HuH-7.5 (cell line): ENCODE measurements at regions not wholly inside any gene's neighbourhood (a gene's known extent, or its start where the extent isn't known, plus 50 kb on each side); places are given as distances from the start of the nearest gene placed in this dataset.
"Not testable (repeated sequence)": the region's sequence is repeated elsewhere in the genome, so short reads cannot be mapped to it uniquely, and the experiment has no call there.

Experiments used
- DNase-seq: peaks from one replicate; pipeline ENCODE4 v3.0.0; 2011; ENCODE audit warnings: low spot score

GRCh38 chr1:143699731-143700130 is 272.1 kb downstream of the FAM72C start:
- no peak for DNase-seq

DNA sequence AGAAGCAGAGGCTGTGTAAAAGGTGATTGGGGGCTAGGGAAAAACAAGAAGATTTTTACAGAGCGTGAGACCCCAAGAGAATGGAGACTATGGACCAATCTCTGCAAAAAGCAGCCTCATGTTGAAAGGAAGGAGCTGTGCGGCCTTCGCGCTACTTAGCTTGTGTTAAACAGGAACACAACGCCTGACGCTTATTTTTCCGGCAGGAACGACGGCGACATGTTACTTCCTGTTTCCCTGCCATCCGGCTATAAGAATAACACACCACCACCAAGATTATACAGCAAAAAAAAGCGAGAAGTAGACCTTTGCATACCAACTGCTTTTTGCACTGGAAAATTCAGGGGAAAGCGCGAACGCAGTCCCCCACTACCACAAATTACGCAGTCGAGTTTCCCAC is 272.7 kb downstream of the FAM72C start:
- DNase-seq, result no peak

DNA sequence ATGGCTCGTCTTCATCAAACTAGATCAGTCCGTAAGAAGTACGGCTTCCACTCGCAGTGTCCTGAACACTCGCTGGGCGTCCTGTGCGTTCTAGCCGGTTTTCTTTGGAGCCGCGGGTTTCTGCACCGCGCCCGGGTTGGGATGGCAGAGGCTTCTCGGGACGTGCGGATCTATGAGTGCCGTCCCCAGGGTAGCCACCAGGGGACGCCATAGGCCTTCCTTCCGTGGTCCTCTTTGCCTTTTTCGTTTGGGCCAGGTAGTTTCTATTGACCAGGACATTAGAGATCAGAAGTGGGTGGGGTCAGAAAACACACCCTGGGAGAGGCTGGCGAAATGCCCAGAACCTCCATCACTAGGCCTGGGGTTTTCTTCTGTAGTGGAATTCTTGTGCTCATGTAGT is 273.8 kb downstream of the FAM72C start:
- DNase-seq, result peak; percentile 15

DNA sequence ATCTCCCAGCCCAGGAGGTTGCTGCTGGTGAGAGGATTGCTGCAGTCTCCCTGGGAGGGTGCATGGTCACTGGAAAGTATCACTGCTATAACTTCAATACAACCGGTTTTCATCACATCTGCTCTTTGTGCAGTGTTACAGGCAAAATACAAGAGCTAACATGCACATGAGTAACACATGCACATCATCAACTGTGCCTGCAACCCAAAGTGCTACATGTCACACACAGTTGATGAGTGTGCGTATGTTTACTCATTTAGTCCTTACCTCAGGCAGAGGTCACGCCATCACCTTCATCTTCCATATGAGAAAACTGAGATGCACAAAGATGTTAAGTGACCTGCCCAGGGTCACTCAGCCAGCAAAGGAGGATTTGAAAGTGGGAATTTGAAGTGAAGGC is 277.7 kb downstream of the FAM72C start:
- DNase-seq, result no peak

DNA sequence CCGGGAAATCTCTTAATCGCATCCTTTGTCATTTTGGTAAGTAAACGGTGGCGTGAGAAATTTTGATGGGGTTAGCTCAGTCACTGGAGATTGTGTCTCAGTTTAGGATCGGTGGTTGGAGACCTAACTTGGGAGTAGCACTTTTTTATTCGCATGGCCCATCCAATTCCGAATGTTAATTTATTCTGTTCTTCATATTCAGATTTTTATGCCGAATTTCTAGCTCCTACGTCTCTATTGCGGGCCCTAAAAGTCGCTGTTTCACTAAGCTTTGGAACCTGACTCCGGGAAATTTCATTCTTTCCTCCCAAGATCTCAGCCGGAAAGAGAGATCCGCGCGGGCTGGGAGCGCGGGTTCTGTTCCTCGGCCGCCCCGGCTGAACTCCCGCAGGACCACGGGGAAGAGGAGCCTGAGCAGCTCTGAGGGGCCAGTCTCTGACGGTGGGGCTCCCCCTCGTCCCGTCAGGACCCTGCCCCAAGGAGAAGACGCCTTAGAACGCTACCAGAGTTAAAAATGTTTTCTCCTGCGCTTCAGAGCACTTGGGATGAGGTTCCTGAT is 279.7 kb downstream of the FAM72C start:
- DNase-seq, result no peak

GRCh38 chr1:143691400-143691891 is 280.3 kb downstream of the FAM72C start:
- no peak for DNase-seq

DNA sequence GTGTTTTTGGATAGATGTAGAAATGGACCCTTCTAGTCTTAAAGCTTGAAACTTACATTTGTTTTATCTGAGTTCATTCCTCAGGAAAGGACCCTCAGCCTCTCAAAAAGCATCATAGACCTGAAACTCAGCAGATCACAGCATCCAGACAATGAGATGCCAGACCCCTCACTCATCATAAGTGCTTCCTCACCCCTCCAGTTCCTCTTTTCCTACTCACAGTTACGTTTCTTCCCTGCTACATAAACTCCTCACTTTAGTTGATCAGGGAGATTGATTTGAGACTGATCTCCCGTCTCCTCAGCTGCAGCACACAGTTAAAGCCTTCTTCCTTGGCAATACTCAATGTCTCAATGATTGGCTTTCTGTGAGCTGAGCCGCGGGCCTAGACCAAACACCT is 282.0 kb downstream of the FAM72C start:
- DNase-seq, result no peak

DNA sequence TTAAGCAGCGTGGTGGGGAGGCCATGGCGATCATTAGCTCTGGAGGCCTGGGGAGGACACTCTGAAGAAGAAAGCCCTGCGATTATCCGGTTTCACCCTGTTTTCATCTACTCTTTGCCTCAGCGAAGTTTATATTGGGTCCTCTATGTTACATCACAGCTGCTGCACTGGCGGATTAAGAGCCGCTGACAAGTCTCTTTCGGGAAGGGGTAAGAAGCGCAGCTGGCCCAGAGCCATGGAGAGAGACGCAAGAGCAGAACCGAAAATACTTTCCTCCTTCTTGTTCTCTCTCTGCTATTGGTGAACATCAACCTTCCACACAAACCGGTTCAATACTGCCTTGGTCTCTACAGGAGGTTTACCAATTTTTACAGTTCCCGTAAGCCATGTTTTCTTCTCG is 291.5 kb downstream of the FAM72C start:
- DNase-seq, result no peak

DNA sequence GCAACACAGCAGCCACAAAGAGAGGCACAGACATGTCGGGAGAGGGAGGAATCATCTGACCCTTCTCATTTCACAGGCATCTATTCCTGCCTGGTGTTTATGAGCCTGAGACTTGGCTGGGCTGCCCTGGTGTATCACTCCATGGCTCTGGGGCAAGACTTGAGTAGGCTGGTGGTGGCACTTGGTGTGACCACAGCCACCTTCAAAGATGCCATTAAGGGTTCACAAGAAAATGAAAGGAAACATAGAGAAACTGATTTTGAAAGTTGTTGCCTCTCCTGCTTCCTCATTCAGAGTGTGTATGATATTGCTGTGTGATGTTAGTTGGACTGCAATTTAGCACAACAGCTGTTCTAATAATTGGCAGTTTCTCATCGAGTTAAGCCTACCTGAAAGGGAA is 298.8 kb downstream of the FAM72C start:
- no peak for DNase-seq

- no peak for DNase-seq
Measured at GRCh38 chr1:143667730-143668129, 304.1 kb downstream of the FAM72C start.

GRCh38 chr1:143666851-143667250 is 304.9 kb downstream of the FAM72C start:
- DNase-seq, result no peak

DNA sequence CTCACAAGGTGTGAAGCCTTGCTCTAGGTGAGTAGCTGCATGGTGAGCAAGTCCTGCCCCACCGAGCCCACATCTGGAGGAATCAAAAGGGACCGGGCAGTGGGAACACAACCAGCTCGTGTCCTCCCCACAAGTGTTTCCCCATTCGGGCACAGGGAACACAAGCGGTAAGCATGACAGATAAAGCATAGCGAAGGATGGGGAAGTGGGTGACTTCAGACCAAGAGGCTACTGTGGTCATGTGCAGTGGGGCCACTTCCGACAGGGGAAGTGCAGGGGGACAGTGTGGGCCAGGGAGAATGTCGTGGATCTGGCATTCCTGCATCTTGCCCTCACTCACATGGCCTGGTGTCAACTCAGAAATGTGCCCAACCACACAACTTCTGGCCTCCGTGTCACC is 306.2 kb downstream of the FAM72C start:
- no peak for DNase-seq

DNA sequence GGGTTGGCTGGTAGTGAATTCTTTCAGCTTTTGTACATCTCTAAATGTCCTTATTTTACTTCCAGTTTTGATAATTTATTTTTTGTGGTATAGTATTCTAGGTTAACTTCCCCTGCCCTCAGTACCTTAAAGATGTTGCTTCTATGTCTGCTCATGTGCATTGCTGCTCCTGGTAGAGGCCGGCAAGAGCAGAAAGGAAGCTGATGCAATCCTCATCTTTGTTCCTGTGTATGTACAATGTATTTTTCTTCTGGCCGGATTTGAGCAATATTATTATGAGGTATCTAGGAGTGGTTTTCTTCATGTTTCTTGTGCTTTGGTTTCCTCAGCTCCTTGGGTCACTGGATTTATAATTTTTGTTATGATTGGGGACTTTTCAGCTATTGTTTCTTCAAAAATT is 308.7 kb downstream of the FAM72C start:
- DNase-seq, result not testable (repeated sequence)

GRCh38 chr1:143661418-143662101 is 310.2 kb downstream of the FAM72C start:
- no peak for DNase-seq

DNA sequence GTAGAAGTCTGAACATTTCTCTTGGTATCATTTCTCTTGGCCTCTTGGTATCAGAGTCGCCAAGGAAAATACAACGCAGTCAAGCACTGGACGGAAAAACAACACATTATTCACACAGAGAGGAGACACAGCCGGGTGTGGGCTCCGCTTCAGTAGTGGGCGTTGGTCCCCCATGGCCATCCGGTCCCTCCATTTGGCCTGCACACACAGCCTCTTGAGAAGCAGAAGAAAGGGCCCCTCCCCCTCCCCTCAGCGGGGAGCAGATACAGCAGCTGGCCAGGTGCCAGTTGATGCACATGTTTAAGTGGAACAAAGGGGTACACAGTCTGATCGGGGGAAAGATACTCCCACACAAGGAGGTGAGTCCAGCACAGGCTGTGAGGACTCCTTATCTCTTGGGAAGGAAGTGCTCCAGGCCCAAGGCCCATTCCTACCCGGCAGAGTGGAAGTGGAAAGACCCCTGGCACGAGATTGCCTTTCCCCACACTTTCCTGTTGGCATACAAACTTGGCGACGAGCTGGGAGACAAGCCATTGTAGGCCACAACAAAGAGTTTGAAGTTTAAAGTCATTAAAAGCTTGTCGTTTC is 311.3 kb downstream of the FAM72C start:
- DNase-seq, result no peak

- DNase-seq, result no peak
Measured at GRCh38 chr1:143653429-143653802, 318.4 kb downstream of the FAM72C start.

DNA sequence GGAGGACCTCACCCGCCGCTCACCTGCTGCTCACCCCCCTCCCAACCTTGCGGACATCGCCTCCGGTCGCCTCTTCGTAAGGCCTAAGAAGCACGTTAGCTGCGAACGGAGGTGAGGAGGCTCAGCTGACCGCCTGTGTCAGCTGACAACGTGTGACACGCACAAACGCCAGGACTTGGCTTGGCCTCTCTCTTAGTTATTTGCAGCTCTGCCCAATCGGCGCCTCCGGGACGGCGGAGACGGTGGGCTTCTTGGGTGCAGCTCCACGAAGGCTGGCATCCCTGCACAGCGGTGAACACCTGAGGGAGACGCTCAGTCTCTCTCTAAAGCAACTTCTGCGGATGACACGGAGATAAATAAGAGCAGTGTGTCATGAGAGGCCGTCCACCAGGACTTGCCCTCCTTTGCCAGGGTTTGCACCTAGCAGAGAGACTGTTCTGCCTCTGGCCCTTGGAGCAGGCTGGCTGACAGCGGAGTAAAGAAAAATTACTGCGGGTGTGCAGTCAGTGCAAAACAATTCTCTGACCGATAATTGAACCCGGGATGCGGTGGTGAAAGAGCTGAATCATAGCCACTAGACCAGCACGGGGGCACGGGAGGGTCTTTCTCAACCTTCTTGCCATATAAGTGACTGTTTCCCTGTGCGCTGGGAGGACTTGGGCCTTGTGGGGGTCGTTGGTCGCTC is 318.9 kb downstream of the FAM72C start:
- no peak for DNase-seq

DNA sequence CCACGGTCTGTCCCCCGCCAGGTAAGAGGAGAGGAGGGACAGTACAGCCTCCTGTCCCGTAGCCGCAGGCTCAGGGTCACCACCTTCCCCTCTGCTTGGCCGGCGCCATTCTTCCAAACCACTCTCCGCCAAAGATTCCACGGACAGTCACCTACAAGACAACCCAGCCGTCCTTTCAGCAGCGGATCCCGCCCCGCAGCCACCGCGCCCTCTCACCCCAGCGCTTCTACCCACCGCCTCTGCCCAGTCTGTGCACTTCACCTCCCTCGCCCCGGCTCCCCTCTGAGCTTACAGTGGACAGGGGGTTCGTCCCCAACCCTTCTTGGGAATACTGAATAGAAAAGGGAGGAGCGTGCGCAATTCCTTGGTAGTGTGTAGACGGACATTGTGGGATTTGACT is 319.6 kb downstream of the FAM72C start:
- DNase-seq, result no peak

GRCh38 chr1:143651350-143651992 is 320.3 kb downstream of the FAM72C start:
- no peak for DNase-seq

GRCh38 chr1:143644035-143644434 is 327.8 kb downstream of the FAM72C start:
- not testable (repeated sequence) for DNase-seq

- DNase-seq, result no peak
Measured at GRCh38 chr1:143643148-143643885, 328.5 kb downstream of the FAM72C start.

GRCh38 chr1:143625886-143626285 is 345.9 kb downstream of the FAM72C start:
- DNase-seq, result no peak
